Osteocyte (in vitro differentiated cells): ENCODE measurements at regions not wholly inside any gene's neighbourhood (a gene's known extent, or its start where the extent isn't known, plus 50 kb on each side); places are given as distances from the start of the nearest gene placed in this dataset.

Source experiments
- DNase-seq: peaks from one replicate; pipeline ENCODE4 v3.0.0; 2021; ENCODE audit warnings: mixed read lengths; ENCODE audit not compliant: unreplicated experiment; ENCODE audit errors: extremely low spot score
- H3K27ac Mint-ChIP-seq: one replicate; pipeline ENCODE4 v1.8.0; 2021; ENCODE audit warnings: mild to moderate bottlenecking, mixed read lengths; ENCODE audit not compliant: unreplicated experiment
- H3K27me3 Mint-ChIP-seq: one replicate; pipeline ENCODE4 v1.8.0; 2021; ENCODE audit warnings: mixed read lengths; ENCODE audit not compliant: unreplicated experiment
- H3K36me3 Mint-ChIP-seq: one replicate; pipeline ENCODE4 v1.8.0; 2021; ENCODE audit warnings: mixed read lengths; ENCODE audit not compliant: unreplicated experiment
- H3K4me1 Mint-ChIP-seq: one replicate; pipeline ENCODE4 v1.8.0; 2021; ENCODE audit warnings: mixed read lengths; ENCODE audit not compliant: unreplicated experiment
- H3K4me3 Mint-ChIP-seq: one replicate; pipeline ENCODE4 v1.8.0; 2021; ENCODE audit warnings: mild to moderate bottlenecking, moderate library complexity, mixed read lengths; ENCODE audit not compliant: unreplicated experiment
- H3K9me3 Mint-ChIP-seq: one replicate; pipeline ENCODE4 v1.8.0; 2021; ENCODE audit warnings: mixed read lengths; ENCODE audit not compliant: unreplicated experiment
- CTCF ChIP-seq: fragments of 200-600 bp; sonication (generic); IDR thresholded peaks from 2 replicates; pipeline ENCODE4 v1.5.0; 2021; ENCODE audit warnings: antibody characterized with exemption, mild to moderate bottlenecking, moderate library complexity

- Mint-ChIP-seq H3K36me3 (no peaks in the 10 kb centered on the region), H3K27ac (no peak overlapping the region), H3K9me3 (no peaks in the 10 kb centered on the region), H3K27me3 (peaks cover 11% of the 10 kb centered on the region), H3K4me3 (no peak overlapping the region), H3K4me1 (no peaks in the 10 kb centered on the region)
- DNase-seq = no peak
- no peak for TF ChIP-seq CTCF
Measured at GRCh38 chr2:156708051-156708450, 271.9 kb downstream of the GPD2 start.

GRCh38 chr2:156709091-156709490 is 272.9 kb downstream of the GPD2 start:
- Mint-ChIP-seq H3K27ac (no peak overlapping the region), H3K9me3 (no peaks in the 10 kb centered on the region), H3K27me3 (peaks cover 11% of the 10 kb centered on the region), H3K4me1 (no peaks in the 10 kb centered on the region), H3K4me3 (no peak overlapping the region), H3K36me3 (no peaks in the 10 kb centered on the region)
- TF ChIP-seq CTCF = no peak
- no peak for DNase-seq

- Mint-ChIP-seq H3K4me1 (no peaks in the 10 kb centered on the region), H3K27me3 (peaks cover under 1% of the 10 kb centered on the region), H3K36me3 (no peaks in the 10 kb centered on the region), H3K4me3 (no peak overlapping the region), H3K9me3 (no peaks in the 10 kb centered on the region), H3K27ac (no peak overlapping the region)
- no peak for TF ChIP-seq CTCF
- no peak for DNase-seq
Measured at GRCh38 chr2:156719036-156719435, 282.9 kb downstream of the GPD2 start.

GRCh38 chr2:156727867-156728266 is 291.7 kb downstream of the GPD2 start:
- no peak for DNase-seq
- Mint-ChIP-seq H3K36me3 (no peaks in the 10 kb centered on the region), H3K4me1 (no peaks in the 10 kb centered on the region), H3K27ac (no peak overlapping the region), H3K9me3 (no peaks in the 10 kb centered on the region), H3K27me3 (peaks cover 21% of the 10 kb centered on the region), H3K4me3 (no peak overlapping the region)
- no peak for TF ChIP-seq CTCF

GRCh38 chr2:156728328-156728727 is 292.1 kb downstream of the GPD2 start:
- no peak overlapping the region for H3K4me3 Mint-ChIP-seq
- TF ChIP-seq CTCF = no peak
- no peaks in the 10 kb centered on the region for H3K36me3 Mint-ChIP-seq
- H3K27me3 Mint-ChIP-seq = peaks cover 21% of the 10 kb centered on the region
- no peak for DNase-seq
- no peak overlapping the region for H3K27ac Mint-ChIP-seq
- no peaks in the 10 kb centered on the region for H3K4me1 Mint-ChIP-seq
- no peaks in the 10 kb centered on the region for H3K9me3 Mint-ChIP-seq
